Fibroblast of lung (primary cell): ENCODE measurements at regions not wholly inside any gene's neighbourhood (a gene's known extent, or its start where the extent isn't known, plus 50 kb on each side); places are given as distances from the start of the nearest gene placed in this dataset.

Experiments
- EZH2 ChIP-seq: IDR thresholded peaks from 2 replicates; pipeline ENCODE4 v1.5.1; 2012; ENCODE audit warnings: low read length, control low read depth, mild to moderate bottlenecking; ENCODE audit errors: missing control alignments
- TF ChIP-seq, protein P1 (sequence below), 2 donors: IDR thresholded peaks in 1 of 2; conservative IDR thresholded peaks in 1 of 2; 1 replicate in 1 of 2; 2 replicates in 1 of 2; pipeline ENCODE4 v1.5.1; 2011 to 2012; ENCODE audit warnings: low read length in 2 of 2, control low read depth in 1 of 2, inconsistent platforms in 1 of 2, low read depth in 1 of 2, mild to moderate bottlenecking in 1 of 2

- TF ChIP-seq, protein P1, sequence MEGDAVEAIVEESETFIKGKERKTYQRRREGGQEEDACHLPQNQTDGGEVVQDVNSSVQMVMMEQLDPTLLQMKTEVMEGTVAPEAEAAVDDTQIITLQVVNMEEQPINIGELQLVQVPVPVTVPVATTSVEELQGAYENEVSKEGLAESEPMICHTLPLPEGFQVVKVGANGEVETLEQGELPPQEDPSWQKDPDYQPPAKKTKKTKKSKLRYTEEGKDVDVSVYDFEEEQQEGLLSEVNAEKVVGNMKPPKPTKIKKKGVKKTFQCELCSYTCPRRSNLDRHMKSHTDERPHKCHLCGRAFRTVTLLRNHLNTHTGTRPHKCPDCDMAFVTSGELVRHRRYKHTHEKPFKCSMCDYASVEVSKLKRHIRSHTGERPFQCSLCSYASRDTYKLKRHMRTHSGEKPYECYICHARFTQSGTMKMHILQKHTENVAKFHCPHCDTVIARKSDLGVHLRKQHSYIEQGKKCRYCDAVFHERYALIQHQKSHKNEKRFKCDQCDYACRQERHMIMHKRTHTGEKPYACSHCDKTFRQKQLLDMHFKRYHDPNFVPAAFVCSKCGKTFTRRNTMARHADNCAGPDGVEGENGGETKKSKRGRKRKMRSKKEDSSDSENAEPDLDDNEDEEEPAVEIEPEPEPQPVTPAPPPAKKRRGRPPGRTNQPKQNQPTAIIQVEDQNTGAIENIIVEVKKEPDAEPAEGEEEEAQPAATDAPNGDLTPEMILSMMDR (conservative IDR thresholded peaks at IDR 0.05 in 1 of 2, IDR thresholded peaks at IDR 0.05 in 1 of 2; ENCODE audit: low read depth in 1 of 2, low read length in 2 of 2) = no peak
- no peak for TF ChIP-seq EZH2
Measured at GRCh38 chr3:178386401-178386800, 149.8 kb upstream of the KCNMB2 start.
